DND-41 (cell line): ENCODE measurements at regions not wholly inside any gene's neighbourhood (a gene's known extent, or its start where the extent isn't known, plus 50 kb on each side); places are given as distances from the start of the nearest gene placed in this dataset.
"Not testable (repeated sequence)": the region's sequence is repeated elsewhere in the genome, so short reads cannot be mapped to it uniquely, and the experiment has no call there.

Experiments
- ATAC-seq: fragments of 200-7000 bp; cut with Tn5 transposase; 3 replicates; pipeline ENCODE4 v1.9.1; 2021; ENCODE audit warnings: low read depth; ENCODE audit not compliant: insufficient read depth
- DNase-seq: peaks from one replicate; pipeline ENCODE4 v3.0.0-alpha.2; 2020
- H2AFZ ChIP-seq: 2 replicates; pipeline ENCODE4 v1.6.0; 2012; ENCODE audit warnings: low read depth, low read length
- H3K27ac ChIP-seq: 2 replicates; pipeline ENCODE4 v1.5.1; 2012; ENCODE audit warnings: low read length, inconsistent platforms
- H3K27me3 ChIP-seq: fragments of 200-600 bp; sonication (generic); 2 replicates; pipeline ENCODE4 v1.6.0; 2012; ENCODE audit warnings: low read length, mild to moderate bottlenecking, inconsistent platforms; ENCODE audit not compliant: insufficient read depth, poor library complexity
- H3K36me3 ChIP-seq: 2 replicates; pipeline ENCODE4 v1.5.1; 2012; ENCODE audit warnings: low read length, inconsistent platforms; ENCODE audit not compliant: insufficient read depth
- H3K4me1 ChIP-seq: 2 replicates; pipeline ENCODE4 v1.5.1; 2012; ENCODE audit warnings: mild to moderate bottlenecking, low read length; ENCODE audit not compliant: insufficient read depth
- H3K4me2 ChIP-seq: 2 replicates; pipeline ENCODE4 v1.6.0; 2012; ENCODE audit warnings: mild to moderate bottlenecking, moderate library complexity, low read length, inconsistent platforms; ENCODE audit not compliant: insufficient read depth
- H3K4me3 ChIP-seq, 2 experiments: fragments of 200-600 bp in 1 of 2; shearing (Covaris generic) in 1 of 2; 2 replicates each; pipeline ENCODE4 v1.5.1; 2012 to 2016; ENCODE audit warnings: inconsistent platforms in 2 of 2, low read length in 2 of 2, mild to moderate bottlenecking in 2 of 2, low read depth in 1 of 2, moderate library complexity in 1 of 2
- H3K79me2 ChIP-seq: 2 replicates; pipeline ENCODE4 v1.6.0; 2012; ENCODE audit warnings: low read length, inconsistent platforms; ENCODE audit not compliant: insufficient read depth
- H3K9ac ChIP-seq: 2 replicates; pipeline ENCODE4 v1.6.0; 2012; ENCODE audit warnings: low read depth, mild to moderate bottlenecking, inconsistent platforms, low read length, moderate library complexity
- H3K9me3 ChIP-seq: 2 replicates; pipeline ENCODE4 v1.5.1; 2012; ENCODE audit warnings: low read length, moderate library complexity, mild to moderate bottlenecking, inconsistent platforms; ENCODE audit not compliant: insufficient read depth, severe bottlenecking
- H4K20me1 ChIP-seq: 2 replicates; pipeline ENCODE4 v1.6.0; 2012; ENCODE audit warnings: low read length; ENCODE audit not compliant: insufficient read depth
- CTCF ChIP-seq: IDR thresholded peaks from 2 replicates; pipeline ENCODE4 v1.5.1; 2012; ENCODE audit warnings: borderline replicate concordance, low read length, moderate library complexity, mild to moderate bottlenecking; ENCODE audit not compliant: poor library complexity, severe bottlenecking; ENCODE audit errors: extremely low read depth
- EZH2 ChIP-seq: IDR thresholded peaks from 3 replicates; pipeline ENCODE4 v1.6.1; 2012; ENCODE audit warnings: borderline replicate concordance, low read depth, mild to moderate bottlenecking, moderate library complexity, low read length, inconsistent platforms; ENCODE audit not compliant: severe bottlenecking

GRCh38 chr2:40020997-40021396 is 241.9 kb upstream of the THUMPD2 start:
- no peaks in the 10 kb centered on the region for H4K20me1 ChIP-seq
- H3K9ac ChIP-seq, result no peak overlapping the region
- no peaks in the 10 kb centered on the region for H3K27me3 ChIP-seq
- H3K4me2 ChIP-seq, result no peak overlapping the region
- no peaks in the 10 kb centered on the region for H3K79me2 ChIP-seq
- ATAC-seq, result no peak
- H3K4me1 ChIP-seq, result no peaks in the 10 kb centered on the region
- no peak overlapping the region for H2AFZ ChIP-seq
- no peak overlapping the region for H3K4me3 ChIP-seq
- DNase-seq, result no peak
- H3K9me3 ChIP-seq, result peaks cover 30% of the 10 kb centered on the region
- H3K36me3 ChIP-seq, result peaks cover 8% of the 10 kb centered on the region; the same call in 1 of the 2 replicates
- no peak overlapping the region for H3K27ac ChIP-seq
- no peak for TF ChIP-seq CTCF

- Histone ChIP-seq H3K27ac (no peak overlapping the region), H4K20me1 (no peaks in the 10 kb centered on the region), H3K4me2 (no peak overlapping the region), H3K79me2 (no peaks in the 10 kb centered on the region), H3K36me3 (0 out of 2 replicates have a peak, but pooled peaks cover 4% of the 10 kb centered on the region), H2AFZ (no peak overlapping the region), H3K9ac (no peak overlapping the region), H3K27me3 (no peaks in the 10 kb centered on the region), H3K4me1 (no peaks in the 10 kb centered on the region), H3K9me3 (peaks cover 20% of the 10 kb centered on the region), H3K4me3 (no peak overlapping the region)
- no peak for DNase-seq
- TF ChIP-seq CTCF, result no peak
- TF ChIP-seq EZH2, result no peak
- ATAC-seq, result no peak
These were observed 237.3 kb upstream of the THUMPD2 start for GRCh38 chr2:40016151-40016885.

- not testable (repeated sequence) for H3K27me3 ChIP-seq, H3K79me2 ChIP-seq, ATAC-seq, DNase-seq, H3K4me1 ChIP-seq, H3K9ac ChIP-seq, H4K20me1 ChIP-seq, H3K27ac ChIP-seq, H3K4me3 ChIP-seq, H2AFZ ChIP-seq, H3K9me3 ChIP-seq, H3K36me3 ChIP-seq, H3K4me2 ChIP-seq
These were observed 234.9 kb upstream of the THUMPD2 start for GRCh38 chr2:40013962-40014361.

- Histone ChIP-seq H3K9ac (peak overlapping the region; percentile 43), H3K36me3 (no peaks in the 10 kb centered on the region), H3K9me3 (no peaks in the 10 kb centered on the region), H3K79me2 (no peaks in the 10 kb centered on the region), H3K27ac (peak overlapping the region; percentile 88), H3K27me3 (no peaks in the 10 kb centered on the region), H2AFZ (peak overlapping the region; percentile 69), H4K20me1 (no peaks in the 10 kb centered on the region), H3K4me2 (peak overlapping the region; percentile 39), H3K4me3 (0 out of 4 replicates have a peak overlapping the region, but pooled peaks of 1 of the 2 experiments have one; percentile 4), H3K4me1 (peaks cover 26% of the 10 kb centered on the region)
- DNase-seq (peak; percentile 55), ATAC-seq (peak; percentile 95)
- no peak for TF ChIP-seq CTCF
- TF ChIP-seq EZH2, result no peak
These were observed 225.3 kb upstream of the THUMPD2 start for GRCh38 chr2:40004336-40004735.
